Ovary (tissue), 3 donors: ENCODE measurements at regions not wholly inside any gene's neighbourhood (a gene's known extent, or its start where the extent isn't known, plus 50 kb on each side); places are given as distances from the start of the nearest gene placed in this dataset.
"Not testable (repeated sequence)": the region's sequence is repeated elsewhere in the genome, so short reads cannot be mapped to it uniquely, and the experiment has no call there.

Experiments
- EP300 ChIP-seq: sonication (generic); formaldehyde crosslinking; IDR thresholded peaks from one replicate; pipeline ENCODE4 v1.6.1; 2017; ENCODE audit warnings: antibody characterized with exemption
- POLR2A ChIP-seq: fragments of 450-650 bp; IDR thresholded peaks from one replicate; pipeline ENCODE4 v1.6.1; 2017; ENCODE audit warnings: antibody characterized with exemption, mild to moderate bottlenecking, moderate library complexity
- TF ChIP-seq, protein P1 (sequence below), 3 donors: fragments of 450-650 bp in 2 of 3; fragments of 200-600 bp in 1 of 3; IDR thresholded peaks; one replicate each; pipeline versions ENCODE4 v1.5.1 to v1.8.0; 2016 to 2022; ENCODE audit warnings: antibody characterized with exemption in 3 of 3, mild to moderate bottlenecking in 1 of 3
- donor health status: DM: no; HTN: no; CAD: no.

- TF ChIP-seq, protein P1, sequence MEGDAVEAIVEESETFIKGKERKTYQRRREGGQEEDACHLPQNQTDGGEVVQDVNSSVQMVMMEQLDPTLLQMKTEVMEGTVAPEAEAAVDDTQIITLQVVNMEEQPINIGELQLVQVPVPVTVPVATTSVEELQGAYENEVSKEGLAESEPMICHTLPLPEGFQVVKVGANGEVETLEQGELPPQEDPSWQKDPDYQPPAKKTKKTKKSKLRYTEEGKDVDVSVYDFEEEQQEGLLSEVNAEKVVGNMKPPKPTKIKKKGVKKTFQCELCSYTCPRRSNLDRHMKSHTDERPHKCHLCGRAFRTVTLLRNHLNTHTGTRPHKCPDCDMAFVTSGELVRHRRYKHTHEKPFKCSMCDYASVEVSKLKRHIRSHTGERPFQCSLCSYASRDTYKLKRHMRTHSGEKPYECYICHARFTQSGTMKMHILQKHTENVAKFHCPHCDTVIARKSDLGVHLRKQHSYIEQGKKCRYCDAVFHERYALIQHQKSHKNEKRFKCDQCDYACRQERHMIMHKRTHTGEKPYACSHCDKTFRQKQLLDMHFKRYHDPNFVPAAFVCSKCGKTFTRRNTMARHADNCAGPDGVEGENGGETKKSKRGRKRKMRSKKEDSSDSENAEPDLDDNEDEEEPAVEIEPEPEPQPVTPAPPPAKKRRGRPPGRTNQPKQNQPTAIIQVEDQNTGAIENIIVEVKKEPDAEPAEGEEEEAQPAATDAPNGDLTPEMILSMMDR (IDR thresholded peaks at IDR 0.05): not testable (repeated sequence)
- TF ChIP-seq EP300, POLR2A: not testable (repeated sequence)
Measured at GRCh38 chr14:52144099-52144498, 75.2 kb upstream of the NID2 start.
